ENCODE measurements at regions not wholly inside any gene's neighbourhood (a gene's known extent, or its start where the extent isn't known, plus 50 kb on each side); places are given as distances from the start of the nearest gene placed in this dataset.

- DNase-seq (ENCODE audit: extremely low spot score) = no peak
- CTCF ChIA-PET = interaction anchor here (0.7 kb wide), 1 partner anchor 67 kb away, joined by 3 read pairs; no protein-coding TSS in a partner anchor
- TF ChIP-seq ZNF384 (IDR thresholded peaks at IDR 0.05) = no peak
- no peak for TF ChIP-seq PKNOX1 (IDR thresholded peaks at IDR 0.05)
- TF ChIP-seq ARNT (IDR thresholded peaks at IDR 0.05) = no peak
- TF ChIP-seq FOXM1 (IDR thresholded peaks at IDR 0.05; ENCODE audit: borderline replicate concordance) = no peak
- POLR2A ChIA-PET = no interaction called here
These were observed 107.7 kb upstream of the ZFP42 start for GRCh38 chr4:187887906-187888305.

- no peak for TF ChIP-seq FOXA1 (IDR thresholded peaks at IDR 0.05)
- no peak for TF ChIP-seq FOXK2 (IDR thresholded peaks at IDR 0.05)
- TF ChIP-seq NFRKB (IDR thresholded peaks at IDR 0.05) = no peak
- TF ChIP-seq SP1 (IDR thresholded peaks at IDR 0.05) = no peak
- DNase-seq (ENCODE audit: extremely low spot score) = no peak
- ChIA-PET CTCF (interaction anchor here (0.7 kb wide), 1 partner anchor 318 kb away, joined by 5 read pairs; no protein-coding TSS in a partner anchor), POLR2A (no interaction called here)
These were observed 105.9 kb upstream of the ZFP42 start for GRCh38 chr4:187889651-187890050.

GRCh38 chr4:187893418-187893817, 102.2 kb upstream of the ZFP42 start:
- ChIA-PET POLR2A (no interaction called here), CTCF (no interaction called here)
- no peak for TF ChIP-seq BHLHE40 (IDR thresholded peaks at IDR 0.05; ENCODE audit: borderline replicate concordance)
- TF ChIP-seq PKNOX1 (IDR thresholded peaks at IDR 0.05) = no peak
- TF ChIP-seq SP1 (IDR thresholded peaks at IDR 0.05) = no peak
- no peak for TF ChIP-seq CTBP1 (IDR thresholded peaks at IDR 0.05; ENCODE audit: borderline replicate concordance)
- no peak for TF ChIP-seq HDGF (IDR thresholded peaks at IDR 0.05; ENCODE audit: borderline replicate concordance)
- no peak for TF ChIP-seq FOXK2 (IDR thresholded peaks at IDR 0.05)
- no peak for TF ChIP-seq ZNF384 (IDR thresholded peaks at IDR 0.05)
- TF ChIP-seq LEF1 (IDR thresholded peaks at IDR 0.05; ENCODE audit: borderline replicate concordance) = no peak
- TF ChIP-seq SUZ12 (IDR thresholded peaks at IDR 0.05) = no peak
- TF ChIP-seq FOXM1 (IDR thresholded peaks at IDR 0.05; ENCODE audit: borderline replicate concordance) = no peak
- no peak for TF ChIP-seq NFRKB (IDR thresholded peaks at IDR 0.05)
- TF ChIP-seq L3MBTL2 (conservative IDR thresholded peaks at IDR 0.05) = no peak
- DNase-seq (ENCODE audit: extremely low spot score) = no peak

GRCh38 chr4:187903106-187903505, 92.5 kb upstream of the ZFP42 start:
- CTCF ChIA-PET = no interaction called here
- no peak for DNase-seq (ENCODE audit: extremely low spot score)
- TF ChIP-seq TARDBP (IDR thresholded peaks at IDR 0.05) = no peak
- no peak for TF ChIP-seq ARNT (IDR thresholded peaks at IDR 0.05)
- TF ChIP-seq SP1 (IDR thresholded peaks at IDR 0.05) = no peak
- TF ChIP-seq PKNOX1 (IDR thresholded peaks at IDR 0.05) = no peak

GRCh38 chr4:187903700-187904099, 91.9 kb upstream of the ZFP42 start:
- DNase-seq (ENCODE audit: extremely low spot score) = no peak
- ChIA-PET POLR2A (no interaction called here), CTCF (no interaction called here)
- no peak for TF ChIP-seq CTBP1 (IDR thresholded peaks at IDR 0.05; ENCODE audit: borderline replicate concordance)
- TF ChIP-seq LEF1 (IDR thresholded peaks at IDR 0.05; ENCODE audit: borderline replicate concordance) = no peak
- TF ChIP-seq FOXA1 (IDR thresholded peaks at IDR 0.05) = no peak
- TF ChIP-seq L3MBTL2 (conservative IDR thresholded peaks at IDR 0.05) = no peak
- TF ChIP-seq ELF4 (IDR thresholded peaks at IDR 0.05) = no peak
- no peak for TF ChIP-seq ZNF384 (IDR thresholded peaks at IDR 0.05)
- no peak for TF ChIP-seq TARDBP (IDR thresholded peaks at IDR 0.05)
- no peak for TF ChIP-seq ARNT (IDR thresholded peaks at IDR 0.05)
- no peak for TF ChIP-seq FOXM1 (IDR thresholded peaks at IDR 0.05; ENCODE audit: borderline replicate concordance)
- no peak for TF ChIP-seq SUZ12 (IDR thresholded peaks at IDR 0.05)
- TF ChIP-seq BHLHE40 (IDR thresholded peaks at IDR 0.05; ENCODE audit: borderline replicate concordance) = no peak
- no peak for TF ChIP-seq FOXK2 (IDR thresholded peaks at IDR 0.05)
- TF ChIP-seq HDGF (IDR thresholded peaks at IDR 0.05; ENCODE audit: borderline replicate concordance) = no peak
- TF ChIP-seq SP1 (IDR thresholded peaks at IDR 0.05) = no peak

More at GRCh38 chr4:187903106-187903505, 92.5 kb upstream of the ZFP42 start:
- POLR2A ChIA-PET = no interaction called here

- no peak for DNase-seq (ENCODE audit: extremely low spot score)
- CTCF ChIA-PET = no interaction called here
- POLR2A ChIA-PET = no interaction called here
- no peak for TF ChIP-seq TARDBP (IDR thresholded peaks at IDR 0.05)
- no peak for TF ChIP-seq FOXM1 (IDR thresholded peaks at IDR 0.05; ENCODE audit: borderline replicate concordance)
- TF ChIP-seq ELF4 (IDR thresholded peaks at IDR 0.05) = no peak
- no peak for TF ChIP-seq PKNOX1 (IDR thresholded peaks at IDR 0.05)
- TF ChIP-seq L3MBTL2 (conservative IDR thresholded peaks at IDR 0.05) = no peak
These were observed 87.5 kb upstream of the ZFP42 start for GRCh38 chr4:187908079-187908561.

GRCh38 chr4:187908731-187909130, 86.8 kb upstream of the ZFP42 start:
- ChIA-PET CTCF (no interaction called here), POLR2A (no interaction called here)
- no peak for DNase-seq (ENCODE audit: extremely low spot score)
- TF ChIP-seq BHLHE40 (IDR thresholded peaks at IDR 0.05; ENCODE audit: borderline replicate concordance) = no peak
- no peak for TF ChIP-seq NFRKB (IDR thresholded peaks at IDR 0.05)
- TF ChIP-seq ELF4 (IDR thresholded peaks at IDR 0.05) = no peak
- TF ChIP-seq FOXK2 (IDR thresholded peaks at IDR 0.05) = no peak
- TF ChIP-seq ARNT (IDR thresholded peaks at IDR 0.05) = no peak
- no peak for TF ChIP-seq TARDBP (IDR thresholded peaks at IDR 0.05)
- TF ChIP-seq SP1 (IDR thresholded peaks at IDR 0.05) = no peak
- no peak for TF ChIP-seq CTBP1 (IDR thresholded peaks at IDR 0.05; ENCODE audit: borderline replicate concordance)
- TF ChIP-seq ZNF384 (IDR thresholded peaks at IDR 0.05) = no peak
- no peak for TF ChIP-seq FOXA1 (IDR thresholded peaks at IDR 0.05)
- TF ChIP-seq PKNOX1 (IDR thresholded peaks at IDR 0.05) = no peak
- no peak for TF ChIP-seq SUZ12 (IDR thresholded peaks at IDR 0.05)
- no peak for TF ChIP-seq HDGF (IDR thresholded peaks at IDR 0.05; ENCODE audit: borderline replicate concordance)
- no peak for TF ChIP-seq FOXM1 (IDR thresholded peaks at IDR 0.05; ENCODE audit: borderline replicate concordance)
- no peak for TF ChIP-seq L3MBTL2 (conservative IDR thresholded peaks at IDR 0.05)
- TF ChIP-seq LEF1 (IDR thresholded peaks at IDR 0.05; ENCODE audit: borderline replicate concordance) = no peak
